HG02571 (cell line): ENCODE measurements at regions not wholly inside any gene's neighbourhood (a gene's known extent, or its start where the extent isn't known, plus 50 kb on each side); places are given as distances from the start of the nearest gene placed in this dataset.
"Not testable (repeated sequence)": the region's sequence is repeated elsewhere in the genome, so short reads cannot be mapped to it uniquely, and the experiment has no call there.

ENCODE experiments used
- ATAC-seq: cut with Tn5 transposase; IDR thresholded peaks from one replicate; pipeline ENCODE4 v1.9.1; 2021; ENCODE audit warnings: mild to moderate bottlenecking, moderate library complexity; ENCODE audit not compliant: unreplicated experiment

- ATAC-seq = no peak
These were observed 342.4 kb downstream of the INSIG2 start for GRCh38 chr2:118430510-118431164.

GRCh38 chr2:118425191-118425590 is 336.9 kb downstream of the INSIG2 start:
- no peak for ATAC-seq

GRCh38 chr2:118423776-118424175 is 335.5 kb downstream of the INSIG2 start:
- no peak for ATAC-seq

GRCh38 chr2:118421648-118422047 is 333.4 kb downstream of the INSIG2 start:
- no peak for ATAC-seq

GRCh38 chr2:118417406-118418120 is 329.3 kb downstream of the INSIG2 start:
- no peak for ATAC-seq

GRCh38 chr2:118415186-118415585 is 326.9 kb downstream of the INSIG2 start:
- not testable (repeated sequence) for ATAC-seq

- ATAC-seq = no peak
These were observed 315.6 kb downstream of the INSIG2 start for GRCh38 chr2:118403658-118404451.

GRCh38 chr2:118388771-118389170 is 300.5 kb downstream of the INSIG2 start:
- no peak for ATAC-seq

- no peak for ATAC-seq
These were observed 299.2 kb downstream of the INSIG2 start for GRCh38 chr2:118387509-118387908.

GRCh38 chr2:118386641-118387302 is 298.5 kb downstream of the INSIG2 start:
- ATAC-seq = no peak

- no peak for ATAC-seq
These were observed 292.8 kb downstream of the INSIG2 start for GRCh38 chr2:118380915-118381653.

- ATAC-seq = no peak
These were observed 287.7 kb downstream of the INSIG2 start for GRCh38 chr2:118375907-118376485.

- ATAC-seq = no peak
These were observed 286.9 kb downstream of the INSIG2 start for GRCh38 chr2:118374974-118375755.

- ATAC-seq = no peak
These were observed 284.9 kb downstream of the INSIG2 start for GRCh38 chr2:118372886-118373830.

GRCh38 chr2:118371515-118371914 is 283.2 kb downstream of the INSIG2 start:
- ATAC-seq = no peak

- not testable (repeated sequence) for ATAC-seq
These were observed 281.2 kb downstream of the INSIG2 start for GRCh38 chr2:118369521-118369920.

- ATAC-seq = no peak
These were observed 275.3 kb downstream of the INSIG2 start for GRCh38 chr2:118363604-118364003.

GRCh38 chr2:118356051-118356450 is 267.8 kb downstream of the INSIG2 start:
- no peak for ATAC-seq
